ENCODE measurements at regions not wholly inside any gene's neighbourhood (a gene's known extent, or its start where the extent isn't known, plus 50 kb on each side); places are given as distances from the start of the nearest gene placed in this dataset.

GRCh38 chr10:113269333-113269732 lies 283.5 kb upstream of the HABP2 start:
- DNase-seq (ENCODE audit: low read depth, low spot score) (no peak), ATAC-seq (no peak)
- intact Hi-C loops (cut with micrococcal nuclease; ENCODE audit: unreplicated experiment) = no loop called here
- ChIA-PET POLR2A (no interaction called here), CTCF (no interaction called here)
- in situ Hi-C loops (cut with HindIII; ENCODE audit: low pct_unique_long_range_greater_than_20kb, low sequenced_read_pairs) = no loop called here
- H3K9me3 ChIP-seq (ENCODE audit: control insufficient read depth, insufficient read depth, low read depth, low read length) = no peaks in the 10 kb centered on the region
- no TSS peak for BruUV-seq (replicated peaks)
- H3K4me3 ChIP-seq (ENCODE audit: low read depth in 2 of 2, low read length in 2 of 2) = no peak overlapping the region
- TF ChIP-seq CTCF (IDR thresholded peaks at IDR 0.05) (no peak), POLR2AphosphoS5 (IDR thresholded peaks at IDR 0.05; ENCODE audit: low read depth, low read length) (no peak)
- no peaks in the 10 kb centered on the region for H3K36me3 ChIP-seq (ENCODE audit: control insufficient read depth, insufficient read depth, low read length)
- no peak overlapping the region for H3K27ac ChIP-seq (ENCODE audit: low read length)
- H3K4me1 ChIP-seq (ENCODE audit: control insufficient read depth, insufficient read depth, low read length) = no peaks in the 10 kb centered on the region
- H3K27me3 ChIP-seq (ENCODE audit: control insufficient read depth, insufficient read depth, low read length) = peaks cover 8% of the 10 kb centered on the region; the same call in 1 of the 2 replicates

GRCh38 chr10:113272511-113272910 lies 280.3 kb upstream of the HABP2 start:
- intact Hi-C loops (cut with micrococcal nuclease; ENCODE audit: unreplicated experiment) (no loop called here), in situ Hi-C loops (cut with HindIII; ENCODE audit: low pct_unique_long_range_greater_than_20kb, low sequenced_read_pairs) (no loop called here)
- DNase-seq (ENCODE audit: low read depth, low spot score) (no peak), ATAC-seq (no peak)
- POLR2A ChIA-PET = interaction anchor here (0.6 kb wide), 1 partner anchor 1286 kb away, joined by 3 read pairs; no protein-coding TSS in a partner anchor
- no peak overlapping the region for H3K27ac ChIP-seq (ENCODE audit: low read length)
- no peak for TF ChIP-seq POLR2AphosphoS5 (IDR thresholded peaks at IDR 0.05; ENCODE audit: low read depth, low read length)
- no peak for TF ChIP-seq REST (IDR thresholded peaks at IDR 0.05; ENCODE audit: insufficient read depth in 1 of 2, low read depth in 2 of 2, low read length in 1 of 2)
- no peak for TF ChIP-seq TCF7L2 (IDR thresholded peaks at IDR 0.05; ENCODE audit: low read depth, low read length)
- no peak for TF ChIP-seq SIN3A (IDR thresholded peaks at IDR 0.05; ENCODE audit: borderline replicate concordance, insufficient read depth, low read depth, low read length)
- TF ChIP-seq CTCF (IDR thresholded peaks at IDR 0.05) = no peak
- H3K4me1 ChIP-seq (ENCODE audit: control insufficient read depth, insufficient read depth, low read length) = no peaks in the 10 kb centered on the region
- H3K9me3 ChIP-seq (ENCODE audit: control insufficient read depth, insufficient read depth, low read depth, low read length) = peaks cover 5% of the 10 kb centered on the region; the same call in 1 of the 2 replicates
- H3K4me3 ChIP-seq (ENCODE audit: low read depth in 2 of 2, low read length in 2 of 2) = no peak overlapping the region
- H3K27me3 ChIP-seq (ENCODE audit: control insufficient read depth, insufficient read depth, low read length) = peaks cover under 1% of the 10 kb centered on the region; the same call in 1 of the 2 replicates
- no peaks in the 10 kb centered on the region for H3K36me3 ChIP-seq (ENCODE audit: control insufficient read depth, insufficient read depth, low read length)
- CTCF ChIA-PET = no interaction called here
- BruUV-seq (replicated peaks) = no TSS peak
